HepG2 (cell line): ENCODE measurements at regions not wholly inside any gene's neighbourhood (a gene's known extent, or its start where the extent isn't known, plus 50 kb on each side); places are given as distances from the start of the nearest gene placed in this dataset.

Experiments
- ATAC-seq: fragments of 200-7000 bp; cut with Tn5 transposase; 3 replicates; pipeline ENCODE4 v1.9.1; 2020; ENCODE audit warnings: mild to moderate bottlenecking, moderate library complexity
- BruUV-seq: library from RNA; stranded (reverse); fragments of 400-500 nt; replicated peaks from 2 replicates; lab custom pipeline; 2021; lab: Mats Ljungman, UMichigan
- CTCF ChIA-PET: fragments of 300-600 bp; formaldehyde crosslinking; extraction: SDS; loops from one replicate; lab custom pipeline; 2021; ENCODE audit warnings: low total read pairs, inconsistent platforms, low intra/inter-chr PET ratio; lab: Yijun Ruan, JAX
- POLR2A ChIA-PET: fragments of 350-600 bp; sonication (Branson Sonifier 250); formaldehyde crosslinking; loops from one replicate; lab custom pipeline; 2020; ENCODE audit warnings: antibody characterized with exemption, inconsistent platforms; lab: Yijun Ruan, JAX
- DNase-seq: peaks from one replicate; pipeline ENCODE4 v3.0.0-alpha.2; 2015; ENCODE audit warnings: low spot score
- FAIRE-seq: peaks from 3 replicates; lab custom pipeline; 2011; peaks lifted over from hg19 to GRCh38; lab: Jason Lieb, UNC
- H2AFZ ChIP-seq: one replicate; pipeline ENCODE4 v1.6.1; 2011; ENCODE audit warnings: low read length, inconsistent platforms
- H3K27ac ChIP-seq: fragments of 300-600 bp; 3 replicates; pipeline ENCODE4 v1.8.0; 2011; ENCODE audit warnings: mixed run types, mild to moderate bottlenecking, mixed read lengths, low read length, inconsistent platforms; ENCODE audit not compliant: insufficient read depth; ENCODE audit errors: extremely low read length
- H3K27me3 ChIP-seq, 2 experiments: fragments of 200-600 bp in 1 of 2; 2 replicates in 1 of 2; 3 replicates in 1 of 2; pipeline versions ENCODE4 v1.6.0 to v1.8.0; 2011; ENCODE audit warnings: low read length in 2 of 2, mild to moderate bottlenecking in 2 of 2, moderate library complexity in 2 of 2, inconsistent platforms in 1 of 2; ENCODE audit not compliant: insufficient read depth in 2 of 2, control insufficient read depth in 1 of 2
- H3K36me3 ChIP-seq, 2 experiments: fragments of 200-600 bp in 1 of 2; replicated peaks in 1 of 2; 2 replicates in 1 of 2; 3 replicates in 1 of 2; pipeline versions ENCODE4 v1.5.1 to v1.8.0; 2011; ENCODE audit warnings: low read length in 2 of 2, inconsistent platforms in 1 of 2; ENCODE audit not compliant: insufficient read depth in 2 of 2, control insufficient read depth in 1 of 2
- H3K4me1 ChIP-seq: 2 replicates; pipeline ENCODE4 v1.5.1; 2012; ENCODE audit warnings: low read length, inconsistent platforms; ENCODE audit not compliant: insufficient read depth
- H3K4me2 ChIP-seq: 2 replicates; pipeline ENCODE4 v1.6.0; 2011; ENCODE audit warnings: low read depth, low read length, inconsistent platforms
- H3K4me3 ChIP-seq, 3 experiments: fragments of 200-600 bp in 1 of 3; sonication (generic), shearing (Covaris generic) in 1 of 3; replicated peaks in 1 of 3; 2 replicates each; pipeline ENCODE4 v1.5.1; 2011 to 2016; ENCODE audit warnings: low read length in 3 of 3, inconsistent platforms in 2 of 3, low read depth in 2 of 3, mild to moderate bottlenecking in 2 of 3, control low read depth in 1 of 3, mixed read lengths in 1 of 3; ENCODE audit not compliant: insufficient read depth in 1 of 3
- H3K79me2 ChIP-seq: one replicate; pipeline ENCODE4 v1.6.1; 2011; ENCODE audit warnings: low read length, inconsistent platforms; ENCODE audit not compliant: insufficient read depth
- H3K9ac ChIP-seq: 2 replicates; pipeline ENCODE4 v1.6.0; 2011; ENCODE audit warnings: mild to moderate bottlenecking, low read depth, low read length, inconsistent platforms; ENCODE audit not compliant: insufficient read depth
- H3K9me3 ChIP-seq: 2 replicates; pipeline ENCODE4 v1.5.1; 2012; ENCODE audit warnings: mild to moderate bottlenecking, low read length
- H4K20me1 ChIP-seq: 2 replicates; pipeline ENCODE4 v1.6.0; 2011; ENCODE audit warnings: inconsistent platforms, mild to moderate bottlenecking, low read length, moderate library complexity; ENCODE audit not compliant: insufficient read depth
- CHD4 ChIP-seq: fragments of 200-600 bp; sonication (generic); IDR thresholded peaks from 2 replicates; pipeline ENCODE4 v1.7.0; 2017; ENCODE audit warnings: mild to moderate bottlenecking, low read length, borderline replicate concordance
- DMAP1 ChIP-seq: IDR thresholded peaks from 2 replicates; pipeline ENCODE4 v1.6.1; 2016
- MATR3 ChIP-seq: sonication (generic); formaldehyde crosslinking; IDR thresholded peaks from 2 replicates; pipeline ENCODE4 v1.4.0; 2020; ENCODE audit warnings: missing genetic modification reagents
- PPARG ChIP-seq: conservative IDR thresholded peaks from 2 replicates; pipeline ENCODE4 v1.6.1; 2016; ENCODE audit warnings: missing biosample characterization, missing genetic modification reagents
- YEATS4 ChIP-seq: sonication (generic); formaldehyde crosslinking; IDR thresholded peaks from 2 replicates; pipeline ENCODE4 v1.4.0; 2020; ENCODE audit warnings: missing genetic modification reagents, borderline replicate concordance
- ZNF235 ChIP-seq: sonication (generic); formaldehyde crosslinking; IDR thresholded peaks from 2 replicates; pipeline ENCODE4 v1.8.1; 2023; ENCODE audit warnings: mild to moderate bottlenecking, missing genetic modification reagents, borderline replicate concordance
- ZNF414 ChIP-seq: sonication (generic); formaldehyde crosslinking; IDR thresholded peaks from 2 replicates; pipeline ENCODE4 v1.5.0; 2020; ENCODE audit warnings: missing genetic modification reagents
- ZNF782 ChIP-seq: sonication (generic); formaldehyde crosslinking; IDR thresholded peaks from 2 replicates; pipeline ENCODE4 v1.4.0; 2020; ENCODE audit warnings: missing genetic modification reagents, mild to moderate bottlenecking, borderline replicate concordance
- ZNF788 ChIP-seq: sonication (generic); formaldehyde crosslinking; IDR thresholded peaks from 2 replicates; pipeline ENCODE4 v1.5.0; 2020; ENCODE audit warnings: mild to moderate bottlenecking, missing genetic modification reagents, borderline replicate concordance
- WGBS: methylation state at CpG from one replicate; pipeline ENCODE4 v1.1.6; 2017; ENCODE audit warnings: low lambda C conversion rate; 5-methylcytosine and 5-hydroxymethylcytosine counted together
- in situ Hi-C: cut with HindIII; loops from 2 replicates; pipeline ENCODE4 v1.10.0; 2017; ENCODE audit warnings: low pct_unique_long_range_greater_than_20kb; ENCODE audit not compliant: extremely low pct_ligation_motif_present
- intact Hi-C: fragments of 100-400 bp; cut with micrococcal nuclease; formaldehyde crosslinking; loops from one replicate; pipeline ENCODE4 v1.10.0; 2022; ENCODE audit not compliant: unreplicated experiment

DNA sequence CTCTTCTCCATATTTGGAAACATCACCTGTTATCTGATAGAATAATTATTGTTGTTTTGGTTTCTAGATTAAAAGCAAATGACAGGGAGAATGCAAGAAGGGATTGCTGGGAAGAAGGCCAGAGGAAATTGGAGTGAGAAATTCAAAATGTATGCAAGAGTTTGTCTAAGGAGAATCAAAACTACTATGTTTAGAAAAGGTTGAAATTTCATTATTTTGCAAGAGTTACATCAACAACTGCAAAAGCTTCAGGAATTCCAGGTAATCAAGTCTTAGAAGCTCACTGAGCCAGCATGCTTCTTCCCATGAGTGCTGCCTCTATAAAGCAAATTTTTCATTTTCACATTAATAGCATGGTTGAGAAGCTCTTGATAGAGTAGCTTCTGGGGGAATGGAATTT lies 177.2 kb upstream of the GBE1 start:
- FAIRE-seq (no peak), DNase-seq (no peak), ATAC-seq (no peak)
- Histone ChIP-seq H3K4me2 (no peak overlapping the region), H3K4me3 (no peak overlapping the region), H3K9me3 (peaks cover 3% of the 10 kb centered on the region; the same call in 1 of the 2 replicates), H3K79me2 (no peaks in the 10 kb centered on the region), H3K4me1 (no peaks in the 10 kb centered on the region), H4K20me1 (no peaks in the 10 kb centered on the region), H3K27me3 (no peaks in the 10 kb centered on the region), H3K27ac (no peak overlapping the region), H3K9ac (no peak overlapping the region), H3K36me3 (no peaks in the 10 kb centered on the region), H2AFZ (no peak overlapping the region)
- no TSS peak for BruUV-seq
- POLR2A ChIA-PET, result no interaction called here
- intact Hi-C loops, result no loop called here
- in situ Hi-C loops, result no loop called here
- CTCF ChIA-PET, result no interaction called here
- TF ChIP-seq PPARG (CRISPR knock-in tag) (no peak), CHD4 (no peak), ZNF788 (CRISPR knock-in tag) (no peak), YEATS4 (no peak), ZNF782 (CRISPR knock-in tag) (no peak), DMAP1 (CRISPR knock-in tag) (no peak)

GRCh38 chr3:81936817-81937216 lies 175.4 kb upstream of the GBE1 start:
- no TSS peak for BruUV-seq
- no peaks in the 10 kb centered on the region for H3K36me3 ChIP-seq

More at GRCh38 chr3:81936817-81937216, 175.4 kb upstream of the GBE1 start:
- Histone ChIP-seq H3K4me2 (no peak overlapping the region), H2AFZ (no peak overlapping the region), H3K9ac (no peak overlapping the region), H3K27me3 (peaks cover 0 to 2% of the 10 kb centered on the region in 2 experiments; a peak in 1 of 5 replicates), H3K79me2 (no peaks in the 10 kb centered on the region), H4K20me1 (no peaks in the 10 kb centered on the region), H3K27ac (no peak overlapping the region), H3K4me3 (no peak overlapping the region), H3K9me3 (no peaks in the 10 kb centered on the region), H3K4me1 (no peaks in the 10 kb centered on the region)
- TF ChIP-seq MATR3, result no peak
- no peak for TF ChIP-seq ZNF414 (CRISPR knock-in tag)
- no peak for TF ChIP-seq ZNF235 (CRISPR knock-in tag)
- ChIA-PET POLR2A (no interaction called here), CTCF (no interaction called here)
- DNase-seq, result no peak
- FAIRE-seq, result no peak
- intact Hi-C loops (no loop called here), in situ Hi-C loops (no loop called here)
- no peak for ATAC-seq
- WGBS, result 4% methylated on average over 1 of the region's 1 CpG
